ENCODE measurements at regions not wholly inside any gene's neighbourhood (a gene's known extent, or its start where the extent isn't known, plus 50 kb on each side); places are given as distances from the start of the nearest gene placed in this dataset.

DNA sequence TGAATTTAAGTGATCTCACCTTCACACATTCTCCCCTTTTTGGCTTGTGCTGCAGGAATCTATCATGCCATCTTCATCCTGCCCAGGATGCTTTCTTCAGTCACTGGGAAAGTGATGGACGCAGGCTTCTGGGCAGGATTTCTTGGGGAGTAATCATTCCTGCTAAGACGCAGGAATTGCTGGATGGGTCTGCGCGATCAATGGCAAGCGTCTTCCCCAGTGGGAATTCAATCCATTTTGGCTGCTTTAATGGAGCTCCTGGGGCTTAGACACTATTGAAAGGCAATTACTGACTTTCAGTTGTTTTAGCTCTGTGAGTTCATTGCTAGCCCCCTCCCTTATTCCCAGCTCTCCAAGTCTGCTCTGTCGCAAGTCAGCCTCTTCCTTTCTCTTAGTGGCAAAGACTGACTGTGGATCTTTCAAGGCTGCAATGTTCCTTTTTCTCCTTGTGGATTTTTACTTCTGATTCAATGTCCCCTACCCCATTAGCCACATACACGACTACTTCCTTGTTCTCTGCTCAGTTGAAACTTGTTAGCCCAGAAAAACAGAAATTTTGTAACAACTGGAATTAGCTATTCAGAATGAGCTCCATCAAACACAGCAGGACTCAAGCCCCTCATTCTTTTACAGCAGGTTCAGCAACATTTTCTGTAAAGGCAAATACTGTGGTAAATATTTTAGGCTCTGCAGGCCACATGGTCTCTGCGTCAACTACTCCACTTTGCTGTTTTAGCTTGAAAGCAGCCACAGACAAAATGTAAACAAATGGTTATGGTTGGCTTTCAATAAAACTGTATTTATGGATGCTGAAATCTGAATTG is 154.9 kb downstream of the ASB9 start:
- Mint-ChIP-seq H3K4me1 (ENCODE audit: low read depth) (peaks cover 12% of the 10 kb centered on the region), H3K9me3 (ENCODE audit: insufficient read depth) (no peaks in the 10 kb centered on the region), H3K4me3 (no peak overlapping the region), H3K27me3 (ENCODE audit: low read depth) (peaks cover 2% of the 10 kb centered on the region), H3K27ac (no peak overlapping the region), H3K36me3 (ENCODE audit: low read depth) (no peaks in the 10 kb centered on the region)
- ATAC-seq (no peak), DNase-seq (no peak)
- CTCF ChIA-PET, result interaction anchor here (1.5 kb wide), 1 partner anchor 8 kb away, joined by 4 read pairs; no protein-coding TSS in a partner anchor
- POLR2A ChIA-PET, result interaction anchor here (0.5 kb wide), 1 partner anchor 1085 kb away, joined by 3 read pairs; no protein-coding TSS in a partner anchor

DNA sequence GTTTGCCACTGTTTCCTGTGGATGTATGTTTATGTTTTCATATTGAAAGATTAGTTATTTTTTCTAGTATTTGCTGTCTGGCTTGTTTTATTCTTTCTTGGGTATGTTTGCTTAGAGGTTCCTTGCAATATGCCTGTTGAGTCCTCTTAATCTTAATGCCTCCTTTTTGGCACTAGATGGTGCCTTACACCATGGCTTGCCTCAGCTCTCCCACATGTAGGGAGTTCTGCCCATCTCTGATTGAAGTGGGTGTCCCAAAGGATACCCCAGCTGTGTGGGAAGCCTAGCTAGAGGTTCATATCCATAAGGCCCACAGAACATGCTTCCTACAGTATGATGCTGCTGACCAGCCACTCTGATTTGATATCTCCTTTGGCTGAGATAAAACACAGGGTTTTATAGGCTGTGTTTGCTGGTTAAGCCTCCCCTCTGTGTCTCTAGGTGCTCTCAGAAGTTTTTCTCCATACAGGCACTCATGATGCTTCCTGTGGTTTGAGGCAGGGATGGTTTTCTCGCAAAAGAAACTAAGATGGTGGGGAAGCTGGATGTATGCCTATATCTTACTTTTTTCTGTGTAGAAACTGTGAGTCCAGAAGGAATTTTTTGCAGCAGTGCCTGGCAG is 162.4 kb downstream of the ASB9 start:
- peaks cover 17% of the 10 kb centered on the region for H3K4me1 Mint-ChIP-seq (ENCODE audit: low read depth)
- no peaks in the 10 kb centered on the region for H3K9me3 Mint-ChIP-seq (ENCODE audit: insufficient read depth)
- H3K27ac Mint-ChIP-seq, result no peak overlapping the region
- H3K4me3 Mint-ChIP-seq, result no peak overlapping the region
- ATAC-seq, result peak; percentile 68
- ChIA-PET CTCF (interaction anchor here (0.9 to 3.7 kb wide), 7 partner anchors 9 to 135 kb away, joined by 3 to 30 read pairs (median 5); no protein-coding TSS in a partner anchor), POLR2A (no interaction called here)
- H3K36me3 Mint-ChIP-seq (ENCODE audit: low read depth), result no peaks in the 10 kb centered on the region
- DNase-seq, result peak; percentile 21
- peaks cover 10% of the 10 kb centered on the region for H3K27me3 Mint-ChIP-seq (ENCODE audit: low read depth)

DNA sequence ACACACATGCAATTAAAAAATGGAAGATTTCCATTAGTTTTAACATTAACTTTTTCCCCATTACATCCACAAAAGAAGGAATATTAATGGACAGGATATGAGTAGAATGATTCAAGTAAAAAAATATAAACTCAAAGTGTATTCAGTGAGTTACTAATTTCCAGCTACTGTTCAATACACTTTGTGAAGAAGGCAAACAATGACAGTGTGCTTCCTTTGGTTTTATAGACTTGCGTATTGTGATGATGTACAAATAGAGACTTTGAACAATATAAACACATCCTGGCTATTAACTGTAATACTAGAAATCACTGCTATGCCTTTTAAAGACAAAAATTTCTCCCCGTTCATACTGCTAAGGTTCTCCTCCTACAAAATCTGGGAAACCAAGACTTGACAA is 171.4 kb downstream of the ASB9 start:
- no peaks in the 10 kb centered on the region for H3K4me1 Mint-ChIP-seq (ENCODE audit: low read depth)
- DNase-seq (no peak), ATAC-seq (no peak)
- ChIA-PET CTCF (no interaction called here), POLR2A (no interaction called here)
- peaks cover 1% of the 10 kb centered on the region for H3K27me3 Mint-ChIP-seq (ENCODE audit: low read depth)
- H3K9me3 Mint-ChIP-seq (ENCODE audit: insufficient read depth), result no peaks in the 10 kb centered on the region
- no peak overlapping the region for H3K27ac Mint-ChIP-seq
- H3K4me3 Mint-ChIP-seq, result no peak overlapping the region
- H3K36me3 Mint-ChIP-seq (ENCODE audit: low read depth), result no peaks in the 10 kb centered on the region

DNA sequence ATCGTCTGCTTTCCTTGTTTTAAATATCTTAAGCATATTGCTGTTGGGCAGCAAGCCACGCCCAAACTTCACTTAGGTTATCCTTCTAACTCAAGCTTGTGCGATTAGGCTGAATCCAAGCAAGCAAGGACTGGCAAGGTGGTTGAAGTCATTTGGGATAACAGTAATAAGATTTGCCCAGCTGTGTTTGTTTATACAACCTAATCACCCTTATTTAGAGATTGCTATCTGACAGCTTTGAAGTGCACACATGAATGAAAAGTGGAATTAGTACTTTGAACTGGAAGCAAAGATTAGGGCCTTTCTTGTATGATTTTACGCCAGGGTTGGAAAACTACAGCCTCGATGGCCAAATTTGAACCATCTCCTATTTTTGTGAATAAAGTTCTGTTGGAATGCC is 182.1 kb downstream of the ASB9 start:
- Mint-ChIP-seq H3K9me3 (ENCODE audit: insufficient read depth) (no peaks in the 10 kb centered on the region), H3K4me3 (no peak overlapping the region), H3K27ac (no peak overlapping the region), H3K36me3 (ENCODE audit: low read depth) (no peaks in the 10 kb centered on the region), H3K27me3 (ENCODE audit: low read depth) (no peaks in the 10 kb centered on the region), H3K4me1 (ENCODE audit: low read depth) (no peaks in the 10 kb centered on the region)
- ChIA-PET POLR2A (no interaction called here), CTCF (no interaction called here)
- no peak for ATAC-seq
- DNase-seq, result no peak

DNA sequence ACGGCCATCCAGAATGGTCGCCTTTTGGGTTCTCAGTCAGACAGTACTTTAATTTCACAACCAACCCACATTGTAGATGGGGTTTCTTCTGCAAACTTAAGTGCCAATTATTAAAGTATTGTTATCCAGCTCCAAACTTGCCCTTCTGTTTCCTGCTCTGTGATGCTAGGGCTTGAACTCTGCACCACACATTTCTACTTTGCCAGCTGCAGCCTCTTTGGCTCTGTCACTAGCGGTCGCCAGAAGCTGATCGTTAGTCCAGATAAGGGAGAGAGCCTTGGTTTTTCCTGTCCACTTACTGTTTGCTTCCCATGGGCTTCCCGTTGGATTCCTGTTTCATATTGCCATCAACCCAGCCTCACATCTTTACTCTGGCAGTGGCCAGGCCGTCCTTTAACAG is 196.6 kb downstream of the ASB9 start:
- no peak for DNase-seq
- H3K4me1 Mint-ChIP-seq (ENCODE audit: low read depth), result no peaks in the 10 kb centered on the region
- POLR2A ChIA-PET, result no interaction called here
- no peaks in the 10 kb centered on the region for H3K36me3 Mint-ChIP-seq (ENCODE audit: low read depth)
- no peaks in the 10 kb centered on the region for H3K9me3 Mint-ChIP-seq (ENCODE audit: insufficient read depth)
- ATAC-seq, result no peak
- no peak overlapping the region for H3K4me3 Mint-ChIP-seq
- CTCF ChIA-PET, result no interaction called here
- H3K27me3 Mint-ChIP-seq (ENCODE audit: low read depth), result peaks cover 5% of the 10 kb centered on the region
- H3K27ac Mint-ChIP-seq, result no peak overlapping the region

DNA sequence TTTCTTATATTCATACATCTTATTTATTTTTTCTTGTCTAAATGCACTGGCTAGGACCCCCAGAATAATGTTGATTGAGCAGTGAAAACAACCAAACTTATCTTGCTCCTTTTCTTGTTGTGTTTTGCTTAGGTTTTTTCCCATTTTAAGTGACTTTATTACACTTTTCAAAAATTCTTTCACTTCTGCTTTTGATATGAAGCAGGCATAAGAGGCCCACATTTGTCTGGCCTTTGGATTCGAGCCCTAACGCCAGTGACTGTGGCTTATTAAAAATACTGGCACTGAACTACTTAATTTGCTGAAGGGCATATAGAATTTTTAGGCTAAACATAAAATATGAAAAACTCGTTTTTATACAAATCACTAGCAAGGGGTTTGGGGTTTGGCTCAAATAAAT is 197.0 kb downstream of the ASB9 start:
- Mint-ChIP-seq H3K4me3 (no peak overlapping the region), H3K27me3 (ENCODE audit: low read depth) (peaks cover 5% of the 10 kb centered on the region), H3K36me3 (ENCODE audit: low read depth) (no peaks in the 10 kb centered on the region), H3K4me1 (ENCODE audit: low read depth) (no peaks in the 10 kb centered on the region), H3K27ac (no peak overlapping the region), H3K9me3 (ENCODE audit: insufficient read depth) (no peaks in the 10 kb centered on the region)
- ATAC-seq (no peak), DNase-seq (no peak)
- ChIA-PET POLR2A (no interaction called here), CTCF (no interaction called here)

DNA sequence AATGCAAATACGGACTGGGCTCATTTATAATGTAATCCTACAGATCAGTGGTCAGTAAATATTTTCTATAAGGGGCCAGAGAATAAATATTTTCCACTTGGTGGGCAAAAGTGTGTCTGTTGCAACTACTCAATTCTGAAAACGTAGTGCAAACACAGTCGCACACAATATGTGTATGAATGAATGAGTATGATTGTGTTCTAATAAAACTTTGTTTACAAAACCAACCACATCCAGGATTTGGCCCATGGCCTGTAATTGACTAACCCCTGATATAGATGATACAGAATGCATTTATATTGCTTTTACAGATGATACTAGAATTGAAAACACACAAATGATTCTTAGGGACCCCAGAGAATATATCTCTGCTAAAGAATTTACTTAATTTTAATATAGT is 197.6 kb downstream of the ASB9 start:
- no peak for DNase-seq
- no peak overlapping the region for H3K27ac Mint-ChIP-seq
- no peak for ATAC-seq
- H3K27me3 Mint-ChIP-seq (ENCODE audit: low read depth), result peaks cover 5% of the 10 kb centered on the region
- H3K4me3 Mint-ChIP-seq, result no peak overlapping the region
- no peaks in the 10 kb centered on the region for H3K4me1 Mint-ChIP-seq (ENCODE audit: low read depth)
- H3K36me3 Mint-ChIP-seq (ENCODE audit: low read depth), result no peaks in the 10 kb centered on the region
- ChIA-PET CTCF (no interaction called here), POLR2A (no interaction called here)
- H3K9me3 Mint-ChIP-seq (ENCODE audit: insufficient read depth), result no peaks in the 10 kb centered on the region

DNA sequence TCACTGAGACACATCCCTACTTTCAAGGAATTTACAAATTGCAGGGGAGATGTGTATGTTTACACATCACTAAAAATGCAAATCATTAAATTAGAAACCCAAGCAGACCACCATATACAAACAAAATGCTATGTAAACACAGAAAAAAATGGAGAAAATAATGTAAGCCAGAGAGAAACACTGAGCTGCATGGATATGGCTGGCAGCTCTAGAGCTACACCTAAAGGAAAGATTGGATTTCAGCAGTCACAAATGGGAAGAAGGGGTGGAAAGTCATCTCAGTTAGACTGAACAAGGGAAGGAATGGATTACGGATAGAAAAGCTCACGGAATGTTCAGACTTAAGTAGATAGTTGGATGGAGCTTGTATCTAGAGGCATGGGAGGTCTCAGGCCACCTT is 186.3 kb downstream of the MOSPD2 start:
- Mint-ChIP-seq H3K4me1 (ENCODE audit: low read depth) (no peaks in the 10 kb centered on the region), H3K27me3 (ENCODE audit: low read depth) (no peaks in the 10 kb centered on the region), H3K9me3 (ENCODE audit: insufficient read depth) (no peaks in the 10 kb centered on the region), H3K27ac (no peak overlapping the region), H3K4me3 (no peak overlapping the region), H3K36me3 (ENCODE audit: low read depth) (no peaks in the 10 kb centered on the region)
- ATAC-seq (no peak), DNase-seq (no peak)
- CTCF ChIA-PET, result no interaction called here
- POLR2A ChIA-PET, result no interaction called here

DNA sequence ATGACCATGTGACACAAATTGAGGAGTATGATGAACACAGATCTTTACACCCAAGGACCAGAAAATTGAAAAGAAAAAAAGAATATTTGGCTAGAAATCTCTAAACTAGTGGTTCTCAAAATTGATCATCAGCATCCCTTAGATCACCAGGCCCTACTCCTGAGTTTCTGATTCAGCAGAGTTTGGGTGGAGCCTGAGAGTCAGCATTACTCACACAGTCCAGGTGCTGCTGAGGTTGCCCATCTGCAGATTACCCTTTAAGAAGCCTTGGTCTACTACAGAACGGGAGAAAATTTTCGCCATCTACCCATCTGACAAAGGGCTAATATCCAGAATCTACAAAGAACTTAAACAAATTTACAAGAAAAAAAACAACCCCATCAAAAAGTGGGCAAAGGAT is 182.8 kb downstream of the MOSPD2 start:
- ChIA-PET CTCF (no interaction called here), POLR2A (no interaction called here)
- no peak for DNase-seq
- no peak overlapping the region for H3K4me3 Mint-ChIP-seq
- no peak overlapping the region for H3K27ac Mint-ChIP-seq
- no peaks in the 10 kb centered on the region for H3K27me3 Mint-ChIP-seq (ENCODE audit: low read depth)
- no peaks in the 10 kb centered on the region for H3K4me1 Mint-ChIP-seq (ENCODE audit: low read depth)
- no peak for ATAC-seq
- H3K9me3 Mint-ChIP-seq (ENCODE audit: insufficient read depth), result no peaks in the 10 kb centered on the region
- H3K36me3 Mint-ChIP-seq (ENCODE audit: low read depth), result no peaks in the 10 kb centered on the region

DNA sequence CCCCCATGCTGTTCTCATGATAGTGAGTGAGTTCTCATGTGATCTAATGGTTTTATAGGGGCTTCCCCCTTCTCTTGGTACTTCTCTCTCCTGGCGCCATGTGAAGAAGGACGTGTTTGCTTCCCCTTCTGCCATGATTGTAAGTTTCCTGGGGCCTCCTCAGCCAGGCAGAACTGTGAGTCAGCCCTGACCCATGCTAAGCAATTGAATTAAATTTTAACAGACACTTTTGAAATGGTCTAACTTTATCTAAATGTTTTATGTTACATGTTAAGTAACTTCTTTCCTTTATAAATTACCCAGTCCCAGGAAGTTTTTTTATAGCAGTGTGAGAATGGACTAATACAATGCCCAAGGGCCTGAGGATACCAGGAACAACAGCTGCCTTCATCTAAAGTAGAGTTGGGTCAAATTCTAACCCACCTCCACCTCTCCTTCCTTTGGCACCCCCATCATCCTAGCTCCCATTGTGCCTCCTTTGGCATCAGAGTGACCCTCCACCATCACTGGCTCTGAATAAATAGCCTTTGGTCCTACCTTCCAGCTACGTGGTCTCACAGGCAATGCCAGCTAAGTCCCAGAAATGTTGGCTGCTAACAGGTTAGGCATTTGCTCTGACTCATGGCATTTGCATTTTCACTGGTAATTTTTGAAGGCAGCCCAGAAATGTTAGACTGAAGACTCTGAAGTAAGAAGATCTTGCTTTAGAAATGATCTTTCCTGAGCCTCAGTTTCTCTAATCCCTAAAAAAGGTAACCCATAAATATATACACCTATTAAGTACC is 182.1 kb downstream of the MOSPD2 start:
- ChIA-PET CTCF (no interaction called here), POLR2A (no interaction called here)
- Mint-ChIP-seq H3K4me3 (no peak overlapping the region), H3K4me1 (ENCODE audit: low read depth) (no peaks in the 10 kb centered on the region), H3K27me3 (ENCODE audit: low read depth) (no peaks in the 10 kb centered on the region), H3K9me3 (ENCODE audit: insufficient read depth) (no peaks in the 10 kb centered on the region), H3K27ac (no peak overlapping the region), H3K36me3 (ENCODE audit: low read depth) (no peaks in the 10 kb centered on the region)
- no peak for ATAC-seq
- no peak for DNase-seq

DNA sequence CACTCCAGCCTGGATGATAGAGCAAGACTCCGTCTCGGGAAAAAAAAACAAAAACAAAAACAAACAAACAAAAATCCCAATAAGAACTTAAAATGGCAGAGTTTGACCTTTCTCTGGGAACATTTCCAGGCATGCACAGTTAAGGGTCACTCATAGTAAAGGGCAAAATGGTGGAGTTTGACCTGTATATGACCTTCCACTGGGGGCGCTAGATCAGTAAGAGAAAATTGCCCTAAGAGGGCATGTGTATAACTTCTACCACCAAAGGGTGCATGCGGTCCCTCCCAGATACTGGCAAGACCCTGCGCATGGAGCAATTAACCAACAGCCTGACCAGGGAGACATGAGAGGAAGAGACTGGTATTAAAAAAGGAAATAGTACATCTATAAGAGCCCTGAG is 177.2 kb downstream of the MOSPD2 start:
- H3K9me3 Mint-ChIP-seq (ENCODE audit: insufficient read depth), result no peaks in the 10 kb centered on the region
- H3K4me3 Mint-ChIP-seq, result no peak overlapping the region
- no peaks in the 10 kb centered on the region for H3K36me3 Mint-ChIP-seq (ENCODE audit: low read depth)
- ATAC-seq, result no peak
- no peaks in the 10 kb centered on the region for H3K27me3 Mint-ChIP-seq (ENCODE audit: low read depth)
- no peak for DNase-seq
- CTCF ChIA-PET, result no interaction called here
- H3K27ac Mint-ChIP-seq, result no peak overlapping the region
- no peaks in the 10 kb centered on the region for H3K4me1 Mint-ChIP-seq (ENCODE audit: low read depth)
- POLR2A ChIA-PET, result no interaction called here

DNA sequence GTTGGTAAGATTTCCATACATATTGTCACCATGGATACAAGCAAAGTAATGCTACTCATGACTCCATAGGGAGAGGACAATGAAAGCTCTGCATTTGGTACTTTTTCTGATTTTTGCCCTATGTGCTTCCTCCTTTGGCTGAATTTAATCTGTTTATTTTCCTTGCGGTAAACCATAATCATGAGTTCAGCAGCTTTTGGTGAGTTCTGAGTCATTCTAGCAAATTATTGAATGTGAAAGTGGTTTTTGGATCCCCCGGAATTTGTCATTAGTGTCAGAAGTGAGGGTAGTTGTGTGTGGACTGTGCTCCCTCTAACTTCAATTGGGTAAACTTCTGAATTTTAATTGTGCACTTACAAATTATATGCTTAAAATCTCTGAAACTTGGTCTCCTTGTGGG is 170.3 kb downstream of the MOSPD2 start:
- ATAC-seq, result no peak
- no peaks in the 10 kb centered on the region for H3K4me1 Mint-ChIP-seq (ENCODE audit: low read depth)
- CTCF ChIA-PET, result interaction anchor here (0.5 kb wide), 1 partner anchor 22 kb away, joined by 3 read pairs; no protein-coding TSS in a partner anchor

More for the DNA sequence above, 170.3 kb downstream of the MOSPD2 start:
- Mint-ChIP-seq H3K27me3 (ENCODE audit: low read depth) (no peaks in the 10 kb centered on the region), H3K27ac (no peak overlapping the region), H3K4me3 (no peak overlapping the region), H3K36me3 (ENCODE audit: low read depth) (no peaks in the 10 kb centered on the region), H3K9me3 (ENCODE audit: insufficient read depth) (no peaks in the 10 kb centered on the region)
- DNase-seq, result no peak
- POLR2A ChIA-PET, result no interaction called here
